ENCODE measurements at regions not wholly inside any gene's neighbourhood (a gene's known extent, or its start where the extent isn't known, plus 50 kb on each side); places are given as distances from the start of the nearest gene placed in this dataset.
"Not testable (repeated sequence)": the region's sequence is repeated elsewhere in the genome, so short reads cannot be mapped to it uniquely, and the experiment has no call there.

DNA sequence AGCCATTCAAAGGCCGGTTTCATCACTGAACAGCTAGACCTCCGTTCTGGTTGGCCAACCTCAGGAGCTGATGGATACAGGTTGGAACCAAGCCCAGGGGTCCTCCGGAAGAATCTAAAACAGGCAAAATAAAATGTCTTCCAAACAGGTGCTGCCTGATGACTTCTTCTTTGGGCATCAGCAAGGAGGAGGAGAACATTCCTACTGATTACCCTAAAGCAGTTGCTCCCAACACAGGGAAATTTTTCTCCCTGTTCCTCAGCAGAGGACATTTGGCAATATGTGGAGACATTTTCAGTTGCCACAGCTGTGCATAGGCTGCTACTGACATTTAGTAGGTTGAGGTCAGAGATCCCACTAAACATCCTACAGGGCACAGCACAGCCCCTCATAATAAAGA, 319.3 kb upstream of the PPARGC1A start:
- no peak for DNase-seq (ENCODE audit: low read depth in 2 of 2)

DNA sequence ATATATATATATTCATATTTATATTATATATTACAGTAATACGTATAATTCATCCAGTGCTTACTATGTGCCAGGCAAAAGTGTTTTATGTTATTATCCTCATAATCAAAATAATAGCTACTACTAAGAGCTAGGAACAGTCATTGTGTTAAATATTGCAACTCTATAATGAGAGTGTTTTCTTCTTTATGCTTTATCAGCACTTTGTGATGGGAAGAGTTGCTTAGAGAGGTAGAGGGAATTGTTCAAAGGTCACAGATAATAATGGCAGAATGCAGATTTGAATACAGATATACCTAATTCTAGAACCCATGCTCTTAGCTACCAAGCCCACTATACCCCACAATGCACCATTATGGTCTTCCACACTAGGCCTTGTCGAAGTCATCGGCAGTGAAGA, 318.8 kb upstream of the PPARGC1A start:
- no peak for DNase-seq (ENCODE audit: low read depth in 2 of 2)

DNA sequence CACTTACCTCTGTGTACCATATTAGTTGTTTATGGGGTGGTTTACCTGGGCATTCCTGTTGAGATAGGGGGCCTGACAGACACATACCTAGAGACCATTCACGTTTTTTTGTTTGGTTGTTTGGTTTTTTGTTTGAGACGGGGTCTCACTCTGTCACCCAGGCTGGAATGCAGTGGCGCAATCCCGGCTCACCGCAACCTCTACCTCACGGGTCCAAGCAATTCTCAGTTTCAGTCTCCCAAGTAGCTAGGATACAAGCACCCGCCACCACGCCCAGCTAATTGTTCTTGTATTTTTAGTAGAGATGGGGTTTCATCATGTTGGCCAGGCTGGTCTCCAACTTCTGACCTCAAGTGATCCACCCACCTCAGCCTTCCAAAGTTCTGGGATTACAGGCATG, 314.9 kb upstream of the PPARGC1A start:
- not testable (repeated sequence) for DNase-seq (ENCODE audit: low read depth in 2 of 2)

DNA sequence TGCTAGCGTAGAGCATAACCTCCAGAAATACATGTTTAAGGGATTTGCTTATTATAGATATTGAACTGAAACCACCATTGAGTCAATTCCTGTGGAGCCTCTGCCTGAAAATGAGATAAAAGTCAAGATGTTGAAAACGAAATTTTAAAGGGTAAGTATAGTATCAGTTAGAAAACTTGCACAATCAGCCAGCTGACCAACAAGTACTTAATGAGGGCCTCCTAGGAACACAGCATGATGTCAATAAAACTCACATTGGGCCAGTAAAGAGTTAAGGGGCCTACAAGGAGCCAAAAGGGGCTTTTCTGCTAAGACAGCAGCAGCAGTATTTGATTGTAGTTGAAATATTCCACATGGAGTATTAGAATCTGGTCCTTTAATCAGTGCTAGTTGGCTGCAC, 314.1 kb upstream of the PPARGC1A start:
- no peak for DNase-seq (ENCODE audit: low read depth in 2 of 2)

DNA sequence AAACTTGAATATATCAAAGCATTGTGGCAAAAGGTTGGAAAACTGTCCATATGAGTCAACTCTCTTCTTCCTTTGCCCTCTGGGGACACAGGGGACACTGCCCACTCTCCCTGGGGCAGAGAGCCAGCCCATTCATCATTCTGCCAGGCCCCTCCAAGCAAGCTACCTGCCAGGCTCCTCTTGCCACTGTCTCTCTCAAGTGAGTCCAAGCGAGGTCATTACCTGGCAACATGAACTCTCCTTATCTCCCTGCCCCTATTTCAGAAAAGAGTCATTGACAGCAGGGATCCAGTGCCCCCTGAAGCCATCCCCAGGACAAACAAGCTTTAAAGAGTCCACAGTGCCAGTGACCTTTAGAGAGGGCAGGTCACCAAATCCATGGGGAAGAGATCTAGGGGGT, 312.7 kb upstream of the PPARGC1A start:
- DNase-seq (ENCODE audit: low read depth in 2 of 2): no peak

DNA sequence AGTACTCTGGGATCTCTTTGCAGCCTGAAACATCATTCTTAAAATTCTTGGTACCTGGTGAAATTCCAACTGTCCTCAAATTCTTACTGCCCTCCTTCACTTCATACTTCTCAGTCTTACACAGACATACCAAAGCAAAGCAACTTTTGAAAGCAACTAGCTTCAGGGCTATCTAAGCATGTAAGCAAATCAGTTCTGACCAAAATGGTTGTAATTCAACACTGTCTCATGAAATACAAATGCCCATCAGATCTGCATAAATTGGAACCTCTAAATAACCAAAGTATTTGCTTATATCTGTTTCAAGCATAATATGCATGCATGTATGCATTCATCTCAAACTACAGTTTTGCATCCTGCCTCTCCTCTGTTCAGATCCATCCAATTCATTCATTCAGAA, 308.1 kb upstream of the PPARGC1A start:
- DNase-seq (ENCODE audit: low read depth in 2 of 2): no peak

DNA sequence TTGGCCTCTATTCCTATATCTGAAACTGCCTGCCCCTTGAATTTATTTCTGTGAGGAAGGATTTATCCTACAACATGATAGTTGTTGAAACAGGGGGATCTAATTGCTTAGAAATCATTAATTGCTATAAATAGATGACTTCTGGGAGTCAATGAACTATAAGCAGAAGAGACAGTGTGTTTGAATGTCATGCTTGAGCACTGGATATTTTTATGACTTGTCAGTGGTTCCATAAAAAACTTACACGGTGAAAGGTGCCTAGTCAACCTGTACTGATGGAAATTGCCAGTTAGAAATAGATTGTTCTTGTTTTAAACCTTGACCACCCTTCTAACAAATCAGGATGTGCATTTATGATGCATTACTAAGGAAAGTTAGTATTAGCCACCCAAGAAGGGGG, 306.9 kb upstream of the PPARGC1A start:
- DNase-seq (ENCODE audit: low read depth in 2 of 2): no peak

DNA sequence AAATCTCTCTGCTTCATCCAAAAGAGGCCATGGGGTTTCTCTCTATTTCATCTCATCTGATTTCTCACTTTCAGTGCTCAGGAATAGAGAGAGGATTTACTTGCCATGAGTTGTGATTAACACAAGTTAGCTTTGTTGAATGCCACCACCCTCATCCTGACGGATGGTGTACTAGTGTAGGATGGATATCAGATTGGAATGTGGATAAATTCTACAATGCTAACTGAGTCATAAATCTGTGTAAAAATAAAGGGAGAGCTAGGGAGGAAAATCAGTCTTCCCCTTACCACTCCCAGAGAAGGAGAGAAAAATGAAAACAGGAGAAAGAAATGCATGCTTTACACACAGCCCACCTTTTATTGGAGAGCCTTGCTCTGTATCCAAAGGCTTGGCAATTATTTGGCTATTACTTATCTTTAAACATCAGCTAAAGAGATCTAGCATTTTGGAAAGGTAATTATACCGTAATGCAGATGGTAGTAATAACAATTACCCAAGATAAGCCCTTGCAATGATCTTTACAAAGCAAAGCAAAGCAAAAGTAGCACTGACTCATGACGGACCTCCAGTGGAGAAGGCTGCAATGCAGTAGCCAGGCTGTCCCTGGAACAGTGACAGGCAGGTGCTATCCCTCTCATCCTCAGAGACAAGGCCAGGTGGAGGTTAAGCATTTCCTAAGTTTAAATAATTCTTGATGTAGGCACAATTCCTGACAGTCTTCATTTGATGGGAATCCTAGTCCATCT, 306.3 kb upstream of the PPARGC1A start:
- no peak for DNase-seq (ENCODE audit: low read depth in 2 of 2)

DNA sequence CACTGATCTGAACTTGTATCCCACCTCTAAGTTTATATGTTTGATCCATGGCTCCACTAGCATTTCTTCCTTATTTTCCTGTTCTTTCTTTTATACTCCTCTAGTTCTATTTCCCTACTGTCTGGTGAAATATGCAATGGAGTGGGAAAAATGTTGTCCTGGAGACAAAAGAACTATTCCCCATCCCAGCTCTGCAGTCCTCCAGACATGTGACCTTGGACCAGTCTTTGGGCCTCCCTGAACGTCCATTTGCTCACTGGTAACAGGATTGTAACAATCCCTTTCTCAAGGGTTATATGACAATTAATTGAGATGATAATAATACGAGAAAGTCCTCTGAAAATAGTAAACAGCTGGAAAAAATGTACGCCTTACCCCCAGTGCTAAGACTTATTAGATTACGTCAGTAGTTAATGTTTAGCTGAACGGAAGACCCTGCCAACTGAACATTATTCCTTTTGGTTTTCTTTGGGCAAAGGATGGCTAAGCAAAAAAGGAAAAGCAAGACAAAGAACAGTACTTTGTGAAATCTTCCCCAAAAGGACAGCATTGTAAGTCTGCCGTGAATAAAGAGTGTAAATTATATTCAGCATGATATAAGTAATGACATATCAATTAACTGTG, 302.3 kb upstream of the PPARGC1A start:
- DNase-seq (ENCODE audit: low read depth in 2 of 2): no peak

DNA sequence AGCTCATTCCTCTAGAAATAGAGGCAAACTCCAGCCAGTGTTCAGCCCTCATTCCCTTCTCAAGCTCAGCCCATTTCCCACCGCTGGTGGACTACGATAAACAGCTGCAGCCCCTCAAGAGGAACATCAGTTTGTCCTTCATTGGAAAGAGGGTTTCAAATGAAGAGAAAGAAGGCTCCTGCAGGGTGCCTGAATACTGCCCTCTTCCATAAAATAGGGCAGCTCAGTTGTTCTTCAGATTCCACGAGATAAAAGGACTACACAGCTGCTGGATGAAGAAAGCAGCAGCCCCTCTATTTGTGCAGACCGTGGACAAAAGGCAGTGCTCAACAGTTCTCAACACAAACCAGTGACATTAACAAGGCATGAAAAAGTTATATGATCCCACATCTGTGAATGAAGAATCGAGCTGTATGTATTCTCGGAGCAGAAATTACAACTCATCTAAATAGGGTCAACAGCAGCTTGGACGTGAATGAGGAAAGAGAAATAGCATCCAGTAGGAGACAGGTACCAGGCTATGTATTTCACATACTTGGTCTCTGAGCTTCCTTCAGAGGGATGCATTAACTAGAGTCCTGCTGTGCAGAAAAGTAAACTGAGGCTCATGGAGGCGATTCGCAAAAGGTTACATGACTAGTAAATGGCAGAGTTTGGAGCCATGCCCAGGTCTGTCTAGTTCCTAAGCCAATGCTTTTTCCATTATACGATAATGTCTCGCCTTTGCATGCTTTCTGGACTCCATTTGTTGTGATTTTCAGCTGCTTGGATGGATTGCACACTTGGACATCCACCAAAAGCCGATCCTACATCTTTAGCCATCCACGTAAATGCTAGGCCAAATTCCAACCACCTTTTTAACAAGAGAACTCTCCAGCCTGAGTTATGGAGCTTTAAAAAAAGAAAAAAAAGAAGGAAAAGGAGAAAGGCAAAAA, 301.2 kb upstream of the PPARGC1A start:
- no peak for DNase-seq (ENCODE audit: low read depth in 2 of 2)

DNA sequence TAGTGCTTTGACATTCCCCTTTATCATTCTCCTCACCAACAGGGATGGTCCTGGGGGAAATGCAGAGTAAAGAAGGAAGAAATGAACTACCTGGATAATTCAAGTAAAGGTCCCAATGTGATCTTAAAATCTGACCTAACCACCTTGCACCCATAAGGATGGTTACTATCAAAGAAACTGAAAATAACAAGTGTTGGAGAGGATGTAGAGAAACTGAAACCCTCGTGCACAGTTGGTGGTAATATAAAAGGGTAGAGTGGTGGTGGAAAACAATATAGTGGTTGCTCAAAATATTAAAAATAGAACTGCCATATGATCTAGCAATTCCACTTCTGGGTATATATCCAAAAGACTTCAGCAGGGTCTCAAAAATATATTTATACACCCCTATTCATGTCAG, 298.6 kb upstream of the PPARGC1A start:
- no peak for DNase-seq (ENCODE audit: low read depth in 2 of 2)

DNA sequence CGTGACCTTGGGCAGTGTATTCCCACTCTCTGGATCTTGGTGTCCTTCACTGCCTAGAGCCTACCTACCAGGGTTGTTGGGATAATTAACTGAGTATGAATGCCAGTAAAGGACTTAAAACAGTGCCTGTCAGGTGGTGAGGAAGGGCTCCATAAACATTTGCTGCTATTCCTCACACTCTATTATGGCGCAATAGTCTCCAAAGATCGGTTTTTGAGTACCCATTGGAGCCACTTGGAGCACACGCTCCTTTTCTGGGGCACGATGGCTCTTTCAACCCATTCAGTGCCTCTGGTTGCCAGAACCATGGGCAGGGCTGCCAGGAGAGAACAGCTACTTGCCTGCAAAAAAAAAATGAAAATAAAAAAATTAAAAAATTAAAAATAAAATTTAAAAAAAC, 296.6 kb upstream of the PPARGC1A start:
- no peak for DNase-seq (ENCODE audit: low read depth in 2 of 2)

DNA sequence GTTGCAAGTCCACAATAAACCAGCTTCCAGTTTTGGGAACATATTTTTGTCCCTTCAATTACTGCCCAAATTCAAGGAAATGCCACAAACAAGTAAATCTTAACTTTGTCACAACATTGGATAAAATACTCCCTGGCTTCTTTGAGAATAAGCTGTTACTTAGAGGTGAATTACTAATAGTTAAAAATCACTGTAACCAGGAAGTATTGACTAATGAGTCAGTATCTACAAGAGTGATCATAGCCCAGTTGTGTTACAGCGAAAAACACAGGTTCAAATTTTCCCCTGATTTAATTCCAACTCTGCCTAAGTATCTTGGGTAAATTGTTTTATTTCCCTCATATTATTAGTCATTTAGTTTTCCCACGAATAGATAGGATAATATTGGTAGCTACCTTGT, 291.2 kb upstream of the PPARGC1A start:
- no peak for DNase-seq (ENCODE audit: low read depth in 2 of 2)

DNA sequence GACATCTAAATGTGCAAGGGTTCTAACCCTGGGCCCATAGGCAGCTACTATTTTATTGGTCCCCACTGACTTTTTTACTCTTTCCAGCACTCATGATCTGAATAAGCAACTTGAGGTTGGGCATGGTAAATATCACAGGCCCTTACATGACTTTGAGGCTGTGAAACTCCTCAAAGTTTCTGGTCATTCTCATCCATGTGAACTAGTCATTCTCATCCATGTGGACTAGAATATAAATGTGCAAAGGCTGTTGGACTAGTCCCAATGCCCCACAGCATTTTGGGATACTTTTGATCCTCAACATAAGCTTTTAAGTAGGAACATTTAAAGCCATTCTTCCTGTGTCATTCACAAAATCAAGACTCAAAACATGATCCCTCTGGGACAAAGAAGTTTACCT, 290.7 kb upstream of the PPARGC1A start:
- no peak for DNase-seq (ENCODE audit: low read depth in 2 of 2)

DNA sequence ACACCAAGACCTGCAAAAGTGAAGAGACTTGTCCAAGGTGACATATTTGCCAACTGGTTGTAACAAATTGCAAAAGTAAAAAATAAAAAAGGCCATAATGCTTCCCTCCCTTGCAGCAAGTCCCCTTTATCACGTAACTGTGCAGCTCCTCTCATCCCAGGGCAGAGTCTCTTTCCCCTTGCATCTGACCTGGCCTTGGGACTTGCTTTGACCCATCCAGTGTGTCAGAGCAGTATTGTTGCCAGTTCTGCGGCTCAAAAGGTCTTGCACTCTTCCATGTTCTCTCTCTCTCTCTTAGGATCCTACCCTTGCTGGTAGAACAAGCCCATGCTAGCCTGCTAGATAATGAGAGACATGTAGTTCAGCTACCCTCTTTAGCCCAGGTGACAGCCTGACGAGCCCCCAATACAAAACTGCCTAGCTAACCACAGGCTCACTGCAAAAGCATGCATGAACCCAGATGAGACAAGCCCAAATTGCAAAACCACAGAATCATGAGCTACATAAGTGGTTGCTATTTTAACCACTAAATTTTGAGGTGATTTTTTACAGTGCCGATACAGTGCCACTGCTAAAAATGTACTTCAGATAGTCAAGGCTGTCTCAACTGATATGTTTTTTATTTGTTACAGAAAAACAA, 289.5 kb upstream of the PPARGC1A start:
- no peak for DNase-seq (ENCODE audit: low read depth in 2 of 2)

DNA sequence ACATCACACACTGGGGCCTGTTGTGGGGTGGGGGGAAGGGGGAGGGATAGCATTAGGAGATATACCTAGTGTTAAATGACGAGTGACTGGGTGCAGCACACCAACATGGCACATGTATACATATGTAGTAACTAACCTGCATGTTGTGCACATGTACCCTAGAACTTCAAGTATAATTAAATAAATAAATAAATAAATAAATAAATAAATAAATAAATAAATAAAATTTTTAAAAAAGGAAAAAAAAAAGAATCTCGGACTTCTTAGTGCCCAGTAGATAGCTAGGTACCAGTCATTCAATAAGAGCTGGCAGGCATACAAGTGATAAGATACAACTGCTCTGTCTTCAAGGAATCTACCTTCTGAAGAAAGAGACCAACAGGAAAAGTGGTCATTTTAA, 287.6 kb upstream of the PPARGC1A start:
- not testable (repeated sequence) for DNase-seq (ENCODE audit: low read depth in 2 of 2)

DNA sequence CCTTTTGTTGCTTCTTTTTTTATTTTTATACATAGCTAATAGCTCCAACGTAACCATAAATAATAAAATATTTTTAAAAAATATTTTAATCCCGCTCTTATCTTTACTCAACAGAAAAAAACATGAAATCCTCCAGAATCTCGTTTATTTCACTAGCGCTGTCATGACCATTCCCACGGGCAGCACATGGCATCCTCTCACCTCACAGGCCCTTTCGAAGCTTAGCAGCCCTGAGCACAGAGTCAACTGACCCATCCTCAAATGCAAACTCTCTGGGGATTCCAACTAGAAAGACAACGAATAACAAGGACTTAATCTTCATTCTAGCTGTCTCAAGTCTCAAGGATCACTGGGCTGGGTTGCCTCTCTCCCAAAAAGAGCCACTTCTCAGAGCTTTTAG, 285.9 kb upstream of the PPARGC1A start:
- no peak for DNase-seq (ENCODE audit: low read depth in 2 of 2)

DNA sequence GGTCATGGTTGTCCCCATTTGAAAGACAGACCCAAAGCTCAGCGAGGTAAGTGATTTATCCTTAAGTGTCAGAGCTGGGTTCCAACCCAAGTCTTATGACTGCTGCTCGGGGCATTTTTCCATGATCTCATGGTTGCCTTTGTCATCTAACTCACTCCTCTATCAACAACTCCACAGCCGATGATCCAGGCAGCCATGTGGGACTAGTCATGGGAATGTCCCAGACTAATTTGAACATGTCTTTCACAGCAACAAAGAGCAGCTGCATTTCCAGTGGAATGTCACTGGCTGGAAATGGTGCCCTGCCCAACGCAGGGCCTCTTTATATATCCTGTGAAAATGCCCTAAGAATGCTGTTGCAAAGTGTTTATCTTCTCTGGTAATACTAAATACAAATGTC, 284.8 kb upstream of the PPARGC1A start:
- DNase-seq (ENCODE audit: low read depth in 2 of 2): no peak

DNA sequence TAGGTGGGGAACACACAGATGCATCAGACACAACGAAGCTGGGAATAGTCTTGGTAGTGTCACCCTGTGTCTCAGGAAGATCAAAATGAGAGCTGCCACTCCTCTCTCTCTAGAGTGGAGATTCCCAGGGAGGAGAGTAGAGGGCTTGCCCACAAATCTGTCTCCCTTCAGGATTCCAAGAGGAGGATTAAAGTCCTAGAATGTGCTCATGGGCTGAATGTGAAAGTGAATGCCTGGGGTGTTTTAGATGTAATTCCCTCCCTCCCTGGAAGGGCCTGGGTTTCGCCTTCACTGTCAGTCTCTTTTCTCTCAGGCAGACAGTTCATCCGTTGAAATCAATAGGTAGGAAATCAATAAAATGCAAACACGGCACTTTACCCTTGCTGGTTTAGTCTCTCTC, 282.6 kb upstream of the PPARGC1A start:
- DNase-seq (ENCODE audit: low read depth in 2 of 2): no peak

DNA sequence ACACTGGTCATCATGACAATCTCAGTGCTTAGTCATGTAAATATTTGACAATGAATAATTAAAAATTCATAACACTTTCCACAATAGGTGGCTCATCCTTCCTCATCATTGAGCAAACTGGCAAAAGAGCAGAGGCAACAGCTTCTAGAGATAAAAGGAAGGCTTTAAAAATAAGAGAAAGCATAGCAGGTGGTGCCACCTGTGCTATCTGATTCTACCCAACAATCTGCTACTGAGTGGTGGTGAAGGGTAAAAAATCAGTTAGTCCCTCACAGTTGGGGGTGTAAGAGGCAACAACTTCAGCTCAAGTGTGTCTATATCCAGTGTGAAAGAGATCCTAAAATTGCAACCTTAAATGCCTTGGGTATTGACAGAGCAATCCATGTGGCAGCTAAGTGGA, 280.1 kb upstream of the PPARGC1A start:
- no peak for DNase-seq (ENCODE audit: low read depth in 2 of 2)

DNA sequence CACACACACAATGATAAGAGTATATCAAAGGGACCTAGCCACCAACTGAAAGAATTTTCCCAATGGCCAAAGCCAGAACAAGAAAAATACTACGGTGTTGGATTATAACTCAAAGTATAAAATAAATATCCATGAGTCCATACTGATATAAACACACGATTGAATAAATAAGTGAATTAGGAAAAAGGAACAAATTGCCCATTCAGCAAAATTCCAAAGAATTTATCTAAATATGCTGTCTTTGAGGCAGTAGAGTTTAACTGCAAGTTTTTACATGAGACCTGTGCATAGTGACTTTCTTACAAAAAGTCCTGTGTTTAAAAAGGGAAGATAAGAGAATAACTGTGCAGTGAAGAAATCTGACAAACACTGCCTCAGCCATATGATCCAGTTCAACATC, 278.8 kb upstream of the PPARGC1A start:
- DNase-seq (ENCODE audit: low read depth in 2 of 2): no peak

DNA sequence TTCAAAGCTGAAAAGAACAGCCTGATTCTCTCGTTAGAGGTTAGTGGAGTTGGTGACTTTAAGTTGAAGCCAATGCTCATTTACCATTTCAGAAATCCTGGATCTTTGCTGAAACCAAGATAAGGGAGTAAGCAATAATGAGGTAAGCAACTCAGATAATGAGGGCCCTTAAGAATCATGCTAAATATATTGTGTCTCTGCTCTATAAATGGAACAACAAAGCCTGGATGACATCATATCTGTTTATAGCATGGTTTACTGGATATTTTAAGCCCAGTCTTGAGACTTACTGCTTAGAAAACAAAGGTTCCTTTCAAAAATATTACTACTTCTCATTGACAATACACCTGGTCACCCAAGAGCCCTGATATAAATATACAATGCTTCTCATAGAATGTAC, 276.7 kb upstream of the PPARGC1A start:
- no peak for DNase-seq (ENCODE audit: low read depth in 2 of 2)

Measured in fibroblast of skin of left biceps (primary cell).